ENCODE measurements at regions not wholly inside any gene's neighbourhood (a gene's known extent, or its start where the extent isn't known, plus 50 kb on each side); places are given as distances from the start of the nearest gene placed in this dataset.

DNA sequence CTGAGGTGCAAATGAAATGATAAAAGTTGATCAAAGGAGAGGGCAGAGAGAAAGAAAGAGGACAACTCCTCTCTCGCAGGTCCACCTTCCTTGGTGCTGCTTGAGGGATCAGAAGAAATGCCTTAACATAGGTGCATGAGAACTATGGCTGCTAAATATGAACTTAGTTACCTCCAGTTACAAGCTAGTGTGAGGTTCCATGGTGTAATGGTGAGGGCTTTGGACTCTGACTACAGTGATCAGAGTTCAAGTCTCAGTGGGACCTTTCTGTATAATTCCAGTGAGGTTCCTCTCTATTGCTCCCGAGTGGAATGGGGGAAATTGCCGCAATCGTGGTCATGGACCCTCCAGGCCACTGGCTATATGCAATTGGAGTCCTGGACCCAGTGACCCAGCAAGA, 387.3 kb downstream of the FAM72C start:
- no peak for TF ChIP-seq JUND (IDR thresholded peaks at IDR 0.05)
- TF ChIP-seq SP1 (IDR thresholded peaks at IDR 0.05; ENCODE audit: low read depth), result no peak
- TF ChIP-seq EGR1 (IDR thresholded peaks at IDR 0.05; ENCODE audit: low read depth), result no peak
- TF ChIP-seq, protein P1, sequence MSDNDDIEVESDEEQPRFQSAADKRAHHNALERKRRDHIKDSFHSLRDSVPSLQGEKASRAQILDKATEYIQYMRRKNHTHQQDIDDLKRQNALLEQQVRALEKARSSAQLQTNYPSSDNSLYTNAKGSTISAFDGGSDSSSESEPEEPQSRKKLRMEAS (IDR thresholded peaks at IDR 0.05), result no peak
- TF ChIP-seq CEBPB (IDR thresholded peaks at IDR 0.05; ENCODE audit: low read depth), result no peak
- no peak for TF ChIP-seq ZNF274 (IDR thresholded peaks at IDR 0.05; ENCODE audit: low read depth, low read length)
- no peak for TF ChIP-seq ZFX (IDR thresholded peaks at IDR 0.05)
- TF ChIP-seq RAD21 (IDR thresholded peaks at IDR 0.05; ENCODE audit: low read depth), result no peak
- no peak for TF ChIP-seq EZH2 (IDR thresholded peaks at IDR 0.05)
- no peak for TF ChIP-seq FOSL1 (IDR thresholded peaks at IDR 0.05; ENCODE audit: low read depth)
- TF ChIP-seq POLR2A (IDR thresholded peaks at IDR 0.05; ENCODE audit: borderline replicate concordance, extremely low read depth, insufficient read depth, insufficient read length), result no peak
- TF ChIP-seq, protein P2, sequence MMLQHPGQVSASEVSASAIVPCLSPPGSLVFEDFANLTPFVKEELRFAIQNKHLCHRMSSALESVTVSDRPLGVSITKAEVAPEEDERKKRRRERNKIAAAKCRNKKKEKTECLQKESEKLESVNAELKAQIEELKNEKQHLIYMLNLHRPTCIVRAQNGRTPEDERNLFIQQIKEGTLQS (IDR thresholded peaks at IDR 0.05), result no peak
- TF ChIP-seq CBX3 (IDR thresholded peaks at IDR 0.05; ENCODE audit: low read depth), result no peak
- ChIA-PET POLR2A (no interaction called here), RAD21 (ENCODE audit: low non-redundant PET in 1 of 2, low total read pairs in 2 of 2, uncharacterized antibody in 2 of 2, unreplicated experiment in 2 of 2) (no interaction called here), CTCF (no interaction called here)
- Histone ChIP-seq H3K79me2 (ENCODE audit: insufficient read depth, low read length) (no peaks in the 10 kb centered on the region), H3K4me1 (ENCODE audit: control insufficient read depth in 1 of 2, insufficient read depth in 2 of 2, low read length in 2 of 2) (no peaks in the 10 kb centered on the region), H3K4me3 (replicated peaks in 1 of 2; ENCODE audit: low read depth in 1 of 2, low read length in 2 of 2) (no peak overlapping the region), H3K27me3 (ENCODE audit: insufficient read depth, low read length) (no peaks in the 10 kb centered on the region; the same call in 1 of the 2 replicates), H4K20me1 (ENCODE audit: insufficient read depth) (no peaks in the 10 kb centered on the region), H3K4me2 (ENCODE audit: low read length) (no peak overlapping the region), H2AFZ (ENCODE audit: low read depth, low read length, poor library complexity, severe bottlenecking) (no peak overlapping the region), H3K36me3 (ENCODE audit: control insufficient read depth in 1 of 2, insufficient read depth in 2 of 2, low read length in 2 of 2) (no peaks in the 10 kb centered on the region), H3K27ac (ENCODE audit: low read depth, low read length) (no peak overlapping the region), H3K9me3 (ENCODE audit: control insufficient read depth in 1 of 2, insufficient read depth in 1 of 2, low read depth in 1 of 2, low read length in 2 of 2) (no peaks in the 10 kb centered on the region; a peak in 2 of 4 replicates), H3K9me2 (ENCODE audit: insufficient read depth) (no peaks in the 10 kb centered on the region), H3K9ac (ENCODE audit: low read length) (no peak overlapping the region)
- intact Hi-C loops (cut with micrococcal nuclease), result no loop called here
- DNase-seq (ENCODE audit: low read depth, low spot score), result no peak
- BruUV-seq (replicated peaks), result no TSS peak
- ATAC-seq, result no peak

DNA sequence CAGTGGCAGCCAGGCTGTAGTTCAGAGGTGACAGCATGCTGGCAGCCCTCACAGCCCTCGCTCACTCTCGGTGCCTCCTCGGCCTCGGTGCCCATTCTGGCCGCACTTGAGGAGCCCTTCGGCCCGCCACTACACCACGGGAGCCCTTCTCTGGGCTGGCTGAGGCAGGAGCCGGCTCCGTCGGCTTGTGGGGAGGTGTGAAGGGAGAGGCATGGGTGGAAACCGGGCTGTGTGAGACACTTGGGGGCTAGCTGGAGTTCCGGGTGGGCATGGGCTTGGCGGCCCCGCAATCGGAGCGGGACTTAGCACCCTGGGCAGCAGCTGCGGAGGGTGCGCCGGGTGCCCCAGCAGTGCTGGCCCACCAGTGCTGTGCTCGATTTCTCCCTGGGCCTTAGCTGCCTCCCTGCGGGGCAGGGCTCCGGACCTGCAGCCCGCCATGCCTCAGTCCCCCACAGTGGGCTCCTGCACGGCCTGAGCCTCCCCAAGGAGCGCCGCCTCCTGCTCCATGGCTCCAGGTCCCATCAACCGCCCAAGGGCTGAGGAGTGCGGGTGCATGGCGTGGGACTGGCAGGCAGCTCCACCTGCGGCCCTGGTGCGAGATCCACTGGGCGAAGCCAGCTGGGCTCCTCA, 396.8 kb downstream of the FAM72C start:
- no peaks in the 10 kb centered on the region for H3K36me3 ChIP-seq (ENCODE audit: control insufficient read depth in 1 of 2, insufficient read depth in 2 of 2, low read length in 2 of 2)
- intact Hi-C loops (cut with micrococcal nuclease), result no loop called here
- H3K79me2 ChIP-seq (ENCODE audit: insufficient read depth, low read length), result no peaks in the 10 kb centered on the region
- ChIA-PET RAD21 (ENCODE audit: low non-redundant PET in 1 of 2, low total read pairs in 2 of 2, uncharacterized antibody in 2 of 2, unreplicated experiment in 2 of 2) (no interaction called here), CTCF (no interaction called here), POLR2A (no interaction called here)
- no peak overlapping the region for H2AFZ ChIP-seq (ENCODE audit: low read depth, low read length, poor library complexity, severe bottlenecking)
- no peak overlapping the region for H3K27ac ChIP-seq (ENCODE audit: low read depth, low read length)
- H3K4me2 ChIP-seq (ENCODE audit: low read length), result no peak overlapping the region
- no peaks in the 10 kb centered on the region for H3K9me2 ChIP-seq (ENCODE audit: insufficient read depth)
- BruUV-seq (replicated peaks), result no TSS peak
- no peak overlapping the region for H3K4me3 ChIP-seq (replicated peaks in 1 of 2; ENCODE audit: low read depth in 1 of 2, low read length in 2 of 2)
- H3K4me1 ChIP-seq (ENCODE audit: control insufficient read depth in 1 of 2, insufficient read depth in 2 of 2, low read length in 2 of 2), result no peaks in the 10 kb centered on the region
- H3K9ac ChIP-seq (ENCODE audit: low read length), result no peak overlapping the region
- DNase-seq (ENCODE audit: low read depth, low spot score), result no peak
- ATAC-seq, result no peak
- no peaks in the 10 kb centered on the region; a peak in 1 of 4 replicates for H3K9me3 ChIP-seq (ENCODE audit: control insufficient read depth in 1 of 2, insufficient read depth in 1 of 2, low read depth in 1 of 2, low read length in 2 of 2)
- no peaks in the 10 kb centered on the region for H4K20me1 ChIP-seq (ENCODE audit: insufficient read depth)
- H3K27me3 ChIP-seq (ENCODE audit: insufficient read depth, low read length), result no peaks in the 10 kb centered on the region
- TF ChIP-seq ELF1 (IDR thresholded peaks at IDR 0.05; ENCODE audit: borderline replicate concordance, low read depth) (no peak), ZNF274 (IDR thresholded peaks at IDR 0.05; ENCODE audit: low read depth, low read length) (no peak), YY1 (IDR thresholded peaks at IDR 0.05; ENCODE audit: extremely low read depth, insufficient replicate concordance, low read depth, low read length) (no peak), CBX3 (IDR thresholded peaks at IDR 0.05; ENCODE audit: low read depth) (no peak), EZH2phosphoT487 (IDR thresholded peaks at IDR 0.05; ENCODE audit: borderline replicate concordance) (no peak), RAD21 (IDR thresholded peaks at IDR 0.05; ENCODE audit: low read depth) (no peak), EZH2 (IDR thresholded peaks at IDR 0.05) (no peak), POLR2A (IDR thresholded peaks at IDR 0.05; ENCODE audit: borderline replicate concordance, extremely low read depth, insufficient read depth, insufficient read length) (no peak), JUND (IDR thresholded peaks at IDR 0.05) (no peak)
- TF ChIP-seq, protein P1 (IDR thresholded peaks at IDR 0.05), result no peak
- TF ChIP-seq, protein P3, sequence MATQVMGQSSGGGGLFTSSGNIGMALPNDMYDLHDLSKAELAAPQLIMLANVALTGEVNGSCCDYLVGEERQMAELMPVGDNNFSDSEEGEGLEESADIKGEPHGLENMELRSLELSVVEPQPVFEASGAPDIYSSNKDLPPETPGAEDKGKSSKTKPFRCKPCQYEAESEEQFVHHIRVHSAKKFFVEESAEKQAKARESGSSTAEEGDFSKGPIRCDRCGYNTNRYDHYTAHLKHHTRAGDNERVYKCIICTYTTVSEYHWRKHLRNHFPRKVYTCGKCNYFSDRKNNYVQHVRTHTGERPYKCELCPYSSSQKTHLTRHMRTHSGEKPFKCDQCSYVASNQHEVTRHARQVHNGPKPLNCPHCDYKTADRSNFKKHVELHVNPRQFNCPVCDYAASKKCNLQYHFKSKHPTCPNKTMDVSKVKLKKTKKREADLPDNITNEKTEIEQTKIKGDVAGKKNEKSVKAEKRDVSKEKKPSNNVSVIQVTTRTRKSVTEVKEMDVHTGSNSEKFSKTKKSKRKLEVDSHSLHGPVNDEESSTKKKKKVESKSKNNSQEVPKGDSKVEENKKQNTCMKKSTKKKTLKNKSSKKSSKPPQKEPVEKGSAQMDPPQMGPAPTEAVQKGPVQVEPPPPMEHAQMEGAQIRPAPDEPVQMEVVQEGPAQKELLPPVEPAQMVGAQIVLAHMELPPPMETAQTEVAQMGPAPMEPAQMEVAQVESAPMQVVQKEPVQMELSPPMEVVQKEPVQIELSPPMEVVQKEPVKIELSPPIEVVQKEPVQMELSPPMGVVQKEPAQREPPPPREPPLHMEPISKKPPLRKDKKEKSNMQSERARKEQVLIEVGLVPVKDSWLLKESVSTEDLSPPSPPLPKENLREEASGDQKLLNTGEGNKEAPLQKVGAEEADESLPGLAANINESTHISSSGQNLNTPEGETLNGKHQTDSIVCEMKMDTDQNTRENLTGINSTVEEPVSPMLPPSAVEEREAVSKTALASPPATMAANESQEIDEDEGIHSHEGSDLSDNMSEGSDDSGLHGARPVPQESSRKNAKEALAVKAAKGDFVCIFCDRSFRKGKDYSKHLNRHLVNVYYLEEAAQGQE (IDR thresholded peaks at IDR 0.05; ENCODE audit: low read depth), result no peak
- TF ChIP-seq, protein P2 (IDR thresholded peaks at IDR 0.05), result no peak

Measured in HCT116 (cell line).